ENCODE measurements at regions not wholly inside any gene's neighbourhood (a gene's known extent, or its start where the extent isn't known, plus 50 kb on each side); places are given as distances from the start of the nearest gene placed in this dataset.
A peak's percentile ranks its signal among the peaks of the same experiment; 100 is the strongest.

- peak; percentile 54; the same call in 2 of the 3 replicates for ATAC-seq (ENCODE audit: low read depth)
- Histone ChIP-seq H3K9me3 (ENCODE audit: severe bottlenecking) (no peaks in the 10 kb centered on the region), H3K27me3 (ENCODE audit: insufficient read depth, poor library complexity, severe bottlenecking) (peaks cover 4% of the 10 kb centered on the region), H3K4me1 (ENCODE audit: insufficient read depth, poor library complexity, severe bottlenecking) (no peaks in the 10 kb centered on the region), H3K27ac (ENCODE audit: poor library complexity, severe bottlenecking) (no peak overlapping the region), H3K36me3 (ENCODE audit: low read depth) (no peaks in the 10 kb centered on the region), H3K4me3 (ENCODE audit: severe bottlenecking) (no peak overlapping the region)
- no peak for TF ChIP-seq CTCF (IDR thresholded peaks at IDR 0.05; ENCODE audit: poor library complexity, severe bottlenecking)
- DNase-seq (ENCODE audit: low spot score), result no peak
These were observed 69.1 kb upstream of the FOXP2 start for GRCh38 chr7:114345494-114345893.

GRCh38 chr7:114343949-114344708 is 70.5 kb upstream of the FOXP2 start:
- no peak overlapping the region for H3K4me3 ChIP-seq (ENCODE audit: severe bottlenecking)
- no peak for DNase-seq (ENCODE audit: low spot score)
- H3K4me1 ChIP-seq (ENCODE audit: insufficient read depth, poor library complexity, severe bottlenecking), result no peaks in the 10 kb centered on the region
- no peak for ATAC-seq (ENCODE audit: low read depth)
- peaks cover 4% of the 10 kb centered on the region for H3K27me3 ChIP-seq (ENCODE audit: insufficient read depth, poor library complexity, severe bottlenecking)
- H3K36me3 ChIP-seq (ENCODE audit: low read depth), result no peaks in the 10 kb centered on the region
- H3K9me3 ChIP-seq (ENCODE audit: severe bottlenecking), result no peaks in the 10 kb centered on the region
- TF ChIP-seq CTCF (IDR thresholded peaks at IDR 0.05; ENCODE audit: poor library complexity, severe bottlenecking), result no peak
- H3K27ac ChIP-seq (ENCODE audit: poor library complexity, severe bottlenecking), result no peak overlapping the region

GRCh38 chr7:114342431-114343179 is 72.0 kb upstream of the FOXP2 start:
- no peak for ATAC-seq (ENCODE audit: low read depth)
- TF ChIP-seq CTCF (IDR thresholded peaks at IDR 0.05; ENCODE audit: poor library complexity, severe bottlenecking), result no peak
- H3K27me3 ChIP-seq (ENCODE audit: insufficient read depth, poor library complexity, severe bottlenecking), result peaks cover 4% of the 10 kb centered on the region

GRCh38 chr7:114341648-114342047 is 73.0 kb upstream of the FOXP2 start:
- H3K27ac ChIP-seq (ENCODE audit: poor library complexity, severe bottlenecking), result no peak overlapping the region
- no peak for DNase-seq (ENCODE audit: low spot score)

More at GRCh38 chr7:114342431-114343179, 72.0 kb upstream of the FOXP2 start:
- Histone ChIP-seq H3K27ac (ENCODE audit: poor library complexity, severe bottlenecking) (no peak overlapping the region), H3K4me3 (ENCODE audit: severe bottlenecking) (no peak overlapping the region), H3K4me1 (ENCODE audit: insufficient read depth, poor library complexity, severe bottlenecking) (no peaks in the 10 kb centered on the region), H3K9me3 (ENCODE audit: severe bottlenecking) (no peaks in the 10 kb centered on the region), H3K36me3 (ENCODE audit: low read depth) (no peaks in the 10 kb centered on the region)
- no peak for DNase-seq (ENCODE audit: low spot score)

More at GRCh38 chr7:114341648-114342047, 73.0 kb upstream of the FOXP2 start:
- H3K27me3 ChIP-seq (ENCODE audit: insufficient read depth, poor library complexity, severe bottlenecking), result peaks cover 4% of the 10 kb centered on the region
- no peaks in the 10 kb centered on the region for H3K36me3 ChIP-seq (ENCODE audit: low read depth)
- ATAC-seq (ENCODE audit: low read depth), result no peak
- no peak overlapping the region for H3K4me3 ChIP-seq (ENCODE audit: severe bottlenecking)
- H3K4me1 ChIP-seq (ENCODE audit: insufficient read depth, poor library complexity, severe bottlenecking), result no peaks in the 10 kb centered on the region
- no peaks in the 10 kb centered on the region for H3K9me3 ChIP-seq (ENCODE audit: severe bottlenecking)
- TF ChIP-seq CTCF (IDR thresholded peaks at IDR 0.05; ENCODE audit: poor library complexity, severe bottlenecking), result no peak
